ENCODE measurements at regions not wholly inside any gene's neighbourhood (a gene's known extent, or its start where the extent isn't known, plus 50 kb on each side); places are given as distances from the start of the nearest gene placed in this dataset.

- Histone ChIP-seq H3K9me3 (ENCODE audit: control insufficient read depth in 1 of 2, insufficient read depth in 1 of 2, low read depth in 1 of 2, low read length in 2 of 2) (no peaks in the 10 kb centered on the region), H3K27ac (ENCODE audit: low read depth, low read length) (no peak overlapping the region), H3K4me2 (ENCODE audit: low read length) (no peak overlapping the region), H3K36me3 (ENCODE audit: control insufficient read depth in 1 of 2, insufficient read depth in 2 of 2, low read length in 2 of 2) (no peaks in the 10 kb centered on the region), H3K9me2 (ENCODE audit: insufficient read depth) (no peaks in the 10 kb centered on the region), H3K4me3 (replicated peaks in 1 of 2; ENCODE audit: low read depth in 1 of 2, low read length in 2 of 2) (no peak overlapping the region), H3K79me2 (ENCODE audit: insufficient read depth, low read length) (no peaks in the 10 kb centered on the region), H2AFZ (ENCODE audit: low read depth, low read length, poor library complexity, severe bottlenecking) (no peak overlapping the region), H4K20me1 (ENCODE audit: insufficient read depth) (no peaks in the 10 kb centered on the region), H3K27me3 (ENCODE audit: insufficient read depth, low read length) (peaks cover 57% of the 10 kb centered on the region), H3K4me1 (ENCODE audit: control insufficient read depth in 1 of 2, insufficient read depth in 2 of 2, low read length in 2 of 2) (no peaks in the 10 kb centered on the region), H3K9ac (ENCODE audit: low read length) (no peak overlapping the region)
- ChIA-PET RAD21 (ENCODE audit: low non-redundant PET in 1 of 2, low total read pairs in 2 of 2, uncharacterized antibody in 2 of 2, unreplicated experiment in 2 of 2) (no interaction called here), CTCF (no interaction called here), POLR2A (no interaction called here)
- DNase-seq (ENCODE audit: low read depth, low spot score), result no peak
- ATAC-seq, result no peak
- BruUV-seq (replicated peaks), result no TSS peak
- no peak for TF ChIP-seq POLR2A (IDR thresholded peaks at IDR 0.05; ENCODE audit: borderline replicate concordance, extremely low read depth, insufficient read depth, insufficient read length)
- TF ChIP-seq ZBTB33 (IDR thresholded peaks at IDR 0.05; ENCODE audit: extremely low read depth, insufficient replicate concordance, low read length), result no peak
- TF ChIP-seq CEBPB (IDR thresholded peaks at IDR 0.05; ENCODE audit: low read depth), result no peak
- TF ChIP-seq RAD21 (IDR thresholded peaks at IDR 0.05; ENCODE audit: low read depth), result no peak
- TF ChIP-seq FOSL1 (IDR thresholded peaks at IDR 0.05; ENCODE audit: low read depth), result no peak
- TF ChIP-seq SP1 (IDR thresholded peaks at IDR 0.05; ENCODE audit: low read depth), result no peak
- no peak for TF ChIP-seq MAX (IDR thresholded peaks at IDR 0.05)
- TF ChIP-seq REST (IDR thresholded peaks at IDR 0.05; ENCODE audit: low read depth), result no peak
- TF ChIP-seq SIN3A (IDR thresholded peaks at IDR 0.05; ENCODE audit: low read depth), result no peak
- TF ChIP-seq JUND (IDR thresholded peaks at IDR 0.05), result no peak
- no peak for TF ChIP-seq ATF3 (IDR thresholded peaks at IDR 0.05)
- no peak for TF ChIP-seq CTCF (IDR thresholded peaks at IDR 0.05 in 2 of 3, conservative IDR thresholded peaks at IDR 0.05 in 1 of 3; ENCODE audit: borderline replicate concordance in 1 of 3, insufficient read depth in 1 of 3, low read depth in 2 of 3, low read length in 2 of 3)
- TF ChIP-seq POLR2AphosphoS5 (IDR thresholded peaks at IDR 0.05; ENCODE audit: low read depth, low read length), result no peak
- TF ChIP-seq ZFX (IDR thresholded peaks at IDR 0.05), result no peak
- no peak for TF ChIP-seq EZH2phosphoT487 (IDR thresholded peaks at IDR 0.05; ENCODE audit: borderline replicate concordance)
- TF ChIP-seq SRF (IDR thresholded peaks at IDR 0.05; ENCODE audit: low read depth), result no peak
- no peak for TF ChIP-seq YY1 (IDR thresholded peaks at IDR 0.05; ENCODE audit: extremely low read depth, insufficient replicate concordance, low read depth, low read length)
- intact Hi-C loops (cut with micrococcal nuclease), result no loop called here
Observed at GRCh38 chr16:86277221-86277620, 233.1 kb upstream of the FOXF1 start.
